ENCODE measurements at regions not wholly inside any gene's neighbourhood (a gene's known extent, or its start where the extent isn't known, plus 50 kb on each side); places are given as distances from the start of the nearest gene placed in this dataset.

DNA sequence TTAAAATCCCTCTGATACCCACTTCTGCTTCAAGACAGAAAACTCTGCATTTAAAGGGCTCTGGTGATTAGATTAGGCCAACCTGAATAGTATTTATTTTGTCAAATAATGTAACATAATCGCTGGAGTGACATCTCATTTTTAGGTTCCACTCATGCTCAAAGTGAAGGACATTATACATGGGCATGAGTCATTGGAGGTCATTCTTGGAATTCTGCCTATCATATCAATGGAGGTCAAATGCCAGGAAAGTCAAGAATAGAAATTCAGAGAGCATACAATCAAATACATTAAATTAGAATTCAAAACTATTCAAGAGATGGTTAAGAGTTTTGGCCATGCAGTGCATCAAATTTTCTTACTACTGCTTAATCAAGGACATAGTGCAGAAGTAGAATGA is 50.8 kb upstream of the PRSS1 start:
- no peaks in the 10 kb centered on the region for H3K4me1 ChIP-seq
- TF ChIP-seq, protein P1, sequence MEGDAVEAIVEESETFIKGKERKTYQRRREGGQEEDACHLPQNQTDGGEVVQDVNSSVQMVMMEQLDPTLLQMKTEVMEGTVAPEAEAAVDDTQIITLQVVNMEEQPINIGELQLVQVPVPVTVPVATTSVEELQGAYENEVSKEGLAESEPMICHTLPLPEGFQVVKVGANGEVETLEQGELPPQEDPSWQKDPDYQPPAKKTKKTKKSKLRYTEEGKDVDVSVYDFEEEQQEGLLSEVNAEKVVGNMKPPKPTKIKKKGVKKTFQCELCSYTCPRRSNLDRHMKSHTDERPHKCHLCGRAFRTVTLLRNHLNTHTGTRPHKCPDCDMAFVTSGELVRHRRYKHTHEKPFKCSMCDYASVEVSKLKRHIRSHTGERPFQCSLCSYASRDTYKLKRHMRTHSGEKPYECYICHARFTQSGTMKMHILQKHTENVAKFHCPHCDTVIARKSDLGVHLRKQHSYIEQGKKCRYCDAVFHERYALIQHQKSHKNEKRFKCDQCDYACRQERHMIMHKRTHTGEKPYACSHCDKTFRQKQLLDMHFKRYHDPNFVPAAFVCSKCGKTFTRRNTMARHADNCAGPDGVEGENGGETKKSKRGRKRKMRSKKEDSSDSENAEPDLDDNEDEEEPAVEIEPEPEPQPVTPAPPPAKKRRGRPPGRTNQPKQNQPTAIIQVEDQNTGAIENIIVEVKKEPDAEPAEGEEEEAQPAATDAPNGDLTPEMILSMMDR (IDR thresholded peaks at IDR 0.05) = no peak
- H3K4me3 ChIP-seq = no peak overlapping the region
- H3K9me3 ChIP-seq = no peaks in the 10 kb centered on the region
- no peak overlapping the region for H3K27ac ChIP-seq
- no peak for DNase-seq (ENCODE audit: low spot score)
- H3K27me3 ChIP-seq = no peaks in the 10 kb centered on the region
- no peaks in the 10 kb centered on the region for H3K36me3 ChIP-seq

DNA sequence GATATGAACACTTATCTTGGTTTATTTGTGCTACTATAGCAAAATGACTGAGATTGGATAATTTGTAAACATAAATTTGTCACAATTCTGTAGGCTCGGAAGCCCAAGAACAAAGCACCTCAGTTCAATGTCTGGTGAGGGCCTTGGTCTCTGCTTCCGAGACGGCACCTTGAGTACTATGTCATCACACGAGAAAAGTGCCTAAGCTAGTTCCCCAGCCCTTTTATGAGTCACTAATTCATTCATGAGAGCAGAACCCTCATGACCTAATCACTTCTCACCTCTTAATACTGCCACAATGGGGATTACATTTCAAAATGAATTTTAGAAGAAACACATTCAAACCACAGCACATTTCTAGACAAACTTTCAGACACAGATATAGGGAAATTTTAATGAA is 52.0 kb upstream of the PRSS1 start:
- no peaks in the 10 kb centered on the region for H3K36me3 ChIP-seq
- TF ChIP-seq, protein P1 (IDR thresholded peaks at IDR 0.05) = no peak
- no peak overlapping the region for H3K27ac ChIP-seq
- H3K4me3 ChIP-seq = no peak overlapping the region
- DNase-seq (ENCODE audit: low spot score) = no peak
- H3K9me3 ChIP-seq = no peaks in the 10 kb centered on the region
- no peaks in the 10 kb centered on the region for H3K27me3 ChIP-seq
- no peaks in the 10 kb centered on the region for H3K4me1 ChIP-seq

DNA sequence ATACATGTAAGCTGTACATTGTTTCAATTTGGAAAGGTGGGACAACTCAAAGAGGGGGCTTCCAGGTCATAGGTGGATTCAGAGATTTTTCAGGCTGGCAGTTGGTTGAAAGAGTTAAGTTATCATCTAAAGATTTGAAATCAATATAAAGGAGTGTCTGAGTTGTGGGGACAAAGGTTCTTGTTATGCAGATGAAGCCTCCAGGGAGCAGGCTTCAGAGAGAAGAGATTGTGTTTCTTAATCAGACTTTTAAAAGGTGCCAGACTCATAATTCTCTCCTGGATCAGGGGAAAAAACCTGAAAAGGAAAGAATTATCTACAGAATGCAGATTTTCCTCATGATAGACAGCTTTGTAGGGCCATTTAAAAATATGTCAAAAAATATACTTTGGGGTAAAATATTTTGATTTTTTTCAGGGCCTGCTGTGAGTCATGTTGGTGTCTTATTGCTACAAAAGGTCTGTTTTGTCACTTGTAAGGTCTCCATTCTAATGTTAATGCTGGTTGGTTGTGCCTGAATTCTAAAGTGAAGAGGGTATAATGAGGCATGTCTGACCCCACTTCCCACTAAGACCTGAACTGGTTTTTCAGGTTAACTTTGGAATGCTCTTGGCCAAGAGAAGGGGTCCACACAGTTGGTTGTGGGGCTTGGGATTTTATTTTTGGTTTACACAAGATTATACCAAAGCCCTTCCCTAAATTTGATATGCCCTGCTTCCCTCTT is 52.7 kb upstream of the PRSS1 start:
- H3K4me3 ChIP-seq = no peak overlapping the region
- H3K36me3 ChIP-seq = no peaks in the 10 kb centered on the region
- TF ChIP-seq, protein P1 (IDR thresholded peaks at IDR 0.05) = no peak
- H3K27ac ChIP-seq = no peak overlapping the region
- H3K9me3 ChIP-seq = no peaks in the 10 kb centered on the region
- H3K4me1 ChIP-seq = no peaks in the 10 kb centered on the region
- DNase-seq (ENCODE audit: low spot score) = no peak
- H3K27me3 ChIP-seq = no peaks in the 10 kb centered on the region

DNA sequence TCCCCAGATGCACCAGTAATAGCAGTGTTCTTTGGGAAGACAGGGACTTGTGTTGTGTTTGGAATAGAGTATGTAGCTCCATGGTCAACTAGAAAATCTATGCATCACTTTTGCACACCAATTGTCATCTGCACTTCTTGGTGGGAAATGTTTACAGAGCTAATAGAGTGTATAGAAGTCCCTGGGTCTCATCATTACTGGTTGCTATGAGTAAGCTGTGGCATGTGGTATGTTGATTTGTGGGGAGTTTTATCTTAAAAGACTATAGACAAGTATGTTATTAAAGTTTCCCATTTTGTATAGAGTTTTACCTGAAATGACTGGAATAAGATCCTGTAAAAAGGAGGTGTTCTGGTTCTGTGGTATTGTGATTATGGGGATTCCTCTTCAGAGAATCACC is 55.4 kb upstream of the PRSS1 start:
- no peak overlapping the region for H3K27ac ChIP-seq
- H3K4me1 ChIP-seq = no peaks in the 10 kb centered on the region
- no peak for DNase-seq (ENCODE audit: low spot score)
- H3K27me3 ChIP-seq = no peaks in the 10 kb centered on the region
- TF ChIP-seq, protein P1 (IDR thresholded peaks at IDR 0.05) = no peak
- H3K9me3 ChIP-seq = no peaks in the 10 kb centered on the region
- no peak overlapping the region for H3K4me3 ChIP-seq
- H3K36me3 ChIP-seq = no peaks in the 10 kb centered on the region

DNA sequence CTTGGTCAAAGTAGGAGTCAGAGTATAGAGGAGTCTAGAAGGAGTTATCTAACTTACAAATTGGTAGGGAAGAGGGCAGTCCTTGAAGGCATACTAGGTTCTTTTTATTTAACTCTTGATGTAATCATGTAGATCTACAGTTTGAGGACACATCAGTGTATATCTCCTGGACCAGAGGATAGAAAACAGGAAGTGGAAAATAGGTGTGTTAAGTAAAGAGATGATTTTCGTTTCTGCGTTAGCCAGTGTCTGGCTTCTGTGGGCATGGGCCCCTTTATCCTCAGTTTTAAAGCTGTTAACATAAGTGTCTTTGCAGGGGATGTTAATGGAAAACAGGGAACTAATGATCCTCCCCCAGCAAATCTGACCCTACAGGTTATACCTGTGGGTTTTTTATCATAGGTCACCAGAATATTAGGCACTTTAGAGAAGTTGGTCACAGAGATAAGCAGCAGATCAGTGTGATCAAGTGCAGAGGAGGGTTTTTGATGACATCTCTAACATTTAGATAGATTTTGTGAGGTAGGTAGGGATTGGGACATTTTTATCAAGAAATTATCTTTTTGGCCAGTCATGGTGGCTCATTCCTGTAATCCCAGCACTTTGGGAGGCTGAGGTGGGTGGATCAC is 58.6 kb upstream of the PRSS1 start:
- Histone ChIP-seq H3K27ac (no peak overlapping the region), H3K4me1 (no peaks in the 10 kb centered on the region), H3K4me3 (no peak overlapping the region), H3K36me3 (no peaks in the 10 kb centered on the region), H3K27me3 (no peaks in the 10 kb centered on the region), H3K9me3 (no peaks in the 10 kb centered on the region)
- no peak for DNase-seq (ENCODE audit: low spot score)
- TF ChIP-seq, protein P1 (IDR thresholded peaks at IDR 0.05) = no peak

Measured in right atrium auricular region (tissue), 2 donors.